B cell (primary cell): ENCODE measurements at regions not wholly inside any gene's neighbourhood (a gene's known extent, or its start where the extent isn't known, plus 50 kb on each side); places are given as distances from the start of the nearest gene placed in this dataset.

Experiments used
- ATAC-seq: fragments of 200-7000 bp; cut with Tn5 transposase; one replicate; pipeline ENCODE4 v1.10.0; 2021; ENCODE audit warnings: low read depth, mild to moderate bottlenecking, moderate number of reproducible peaks, moderate library complexity
- CTCF ChIA-PET: fragments of 350-600 bp; sonication (Branson Sonifier 250); formaldehyde crosslinking; loops from one replicate; lab custom pipeline; 2021; ENCODE audit warnings: antibody characterized with exemption, inconsistent platforms; lab: Charles Lee
- POLR2A ChIA-PET: fragments of 350-600 bp; sonication (Branson Sonifier 250); formaldehyde crosslinking; loops from one replicate; lab custom pipeline; 2021; ENCODE audit warnings: antibody characterized with exemption; lab: Charles Lee
- DNase-seq: peaks from one replicate; pipeline ENCODE4 v3.0.0; 2013
- H2AFZ ChIP-seq: 2 replicates; pipeline ENCODE4 v1.6.1; 2012; ENCODE audit warnings: mild to moderate bottlenecking, low read depth, low read length; ENCODE audit not compliant: insufficient read depth, poor library complexity, severe bottlenecking
- H3K27ac ChIP-seq, 2 donors: 1 replicate in 1 of 2; 2 replicates in 1 of 2; pipeline ENCODE4 v1.5.1; 2012 to 2013; ENCODE audit warnings: low read length in 2 of 2, mild to moderate bottlenecking in 2 of 2, moderate library complexity in 1 of 2
- H3K27me3 ChIP-seq, 4 experiments: fragments of 200-600 bp in 1 of 4; sonication (generic) in 1 of 4; replicated peaks in 1 of 4; 1 replicate in 2 of 4; 2 replicates in 2 of 4; pipeline versions ENCODE4 v1.6.1 to v1.7.0; 2013 to 2016; ENCODE audit warnings: low read length in 3 of 4, mild to moderate bottlenecking in 2 of 4, mixed read lengths in 1 of 4, moderate library complexity in 1 of 4; ENCODE audit not compliant: insufficient read depth in 4 of 4, control insufficient read depth in 3 of 4; ENCODE audit errors: control extremely low read depth in 1 of 4
- H3K36me3 ChIP-seq, 2 experiments: replicated peaks in 1 of 2; 1 replicate in 1 of 2; 2 replicates in 1 of 2; pipeline versions ENCODE4 v1.6.1 to v1.7.1; 2013; ENCODE audit warnings: low read length in 1 of 2; ENCODE audit not compliant: insufficient read depth in 2 of 2, control insufficient read depth in 1 of 2; ENCODE audit errors: control extremely low read depth in 1 of 2, extremely low read depth in 1 of 2
- H3K4me1 ChIP-seq, 2 donors: fragments of 200-600 bp in 1 of 2; sonication (generic) in 1 of 2; 1 replicate in 1 of 2; 2 replicates in 1 of 2; pipeline versions ENCODE4 v1.5.1 to v1.6.1; 2013 to 2017; ENCODE audit warnings: low read length in 2 of 2; ENCODE audit not compliant: control insufficient read depth in 2 of 2, insufficient read depth in 2 of 2
- H3K4me2 ChIP-seq: replicated peaks from 2 replicates; pipeline ENCODE3; 2012; ENCODE audit warnings: mild to moderate bottlenecking, low read depth, low read length; ENCODE audit not compliant: poor library complexity, severe bottlenecking
- H3K4me3 ChIP-seq, 5 experiments: fragments of 200-600 bp in 1 of 5; sonication (generic) in 1 of 5; 1 replicate in 3 of 5; 2 replicates in 2 of 5; pipeline versions ENCODE4 v1.5.1 to v1.7.0; 2011 to 2016; ENCODE audit warnings: low read length in 4 of 5, mild to moderate bottlenecking in 4 of 5, low read depth in 2 of 5, control low read depth in 1 of 5, moderate library complexity in 1 of 5; ENCODE audit not compliant: insufficient read depth in 1 of 5; ENCODE audit errors: control extremely low read depth in 1 of 5, extremely low read depth in 1 of 5
- H3K79me2 ChIP-seq: fragments of 200-600 bp; sonication (generic); one replicate; pipeline ENCODE4 v1.6.0; 2016; ENCODE audit warnings: low read length; ENCODE audit not compliant: control insufficient read depth, insufficient read depth
- H3K9ac ChIP-seq: fragments of 200-600 bp; sonication (generic); 2 replicates; pipeline ENCODE4 v1.6.1; 2017; ENCODE audit warnings: mild to moderate bottlenecking, low read length, moderate library complexity
- H3K9me3 ChIP-seq, 3 donors: one replicate each; pipeline versions ENCODE4 v1.6.1 to v1.7.1; 2013; ENCODE audit warnings: low read length in 2 of 3; ENCODE audit not compliant: control insufficient read depth in 2 of 3, insufficient read depth in 1 of 3; ENCODE audit errors: control extremely low read depth in 1 of 3
- H4K20me1 ChIP-seq: 2 replicates; pipeline ENCODE4 v1.6.0; 2012; ENCODE audit warnings: mild to moderate bottlenecking, low read length; ENCODE audit not compliant: insufficient read depth, control insufficient read depth, poor library complexity, severe bottlenecking
- H3K27ac Mint-ChIP-seq: one replicate; pipeline ENCODE4 v1.8.0; 2021; ENCODE audit warnings: mixed read lengths
- H3K27me3 Mint-ChIP-seq: one replicate; pipeline ENCODE4 v1.8.0; 2021; ENCODE audit warnings: mixed read lengths
- H3K4me1 Mint-ChIP-seq: one replicate; pipeline ENCODE4 v1.8.0; 2021; ENCODE audit warnings: mixed read lengths
- H3K4me3 Mint-ChIP-seq: one replicate; pipeline ENCODE4 v1.8.0; 2021; ENCODE audit warnings: mixed read lengths
- H3K9me3 Mint-ChIP-seq: one replicate; pipeline ENCODE4 v1.8.0; 2022; ENCODE audit warnings: mixed read lengths; ENCODE audit not compliant: insufficient read depth
- EZH2 ChIP-seq: IDR thresholded peaks from 2 replicates; pipeline ENCODE4 v1.6.1; 2012; ENCODE audit warnings: borderline replicate concordance, low read depth, mild to moderate bottlenecking, moderate library complexity, low read length; ENCODE audit not compliant: insufficient read depth, poor library complexity, severe bottlenecking
- WGBS: methylation state at CpG from one replicate; pipeline ENCODE4 v1.1.5; 2013; ENCODE audit warnings: missing lambda C conversion rate; ENCODE audit not compliant: insufficient coverage; 5-methylcytosine and 5-hydroxymethylcytosine counted together
- intact Hi-C: fragments of 100-400 bp; cut with micrococcal nuclease; formaldehyde crosslinking; loops from one replicate; pipeline ENCODE4 v1.10.0; 2022
- TF ChIP-seq, protein P1 (sequence below): fragments of 200-600 bp; IDR thresholded peaks from one replicate; pipeline ENCODE4 v1.8.0; 2022; ENCODE audit warnings: antibody characterized with exemption, mild to moderate bottlenecking

- H3K27me3 ChIP-seq, result no peaks in the 10 kb centered on the region
- ATAC-seq (no peak), DNase-seq (no peak)
- H3K9me3 Mint-ChIP-seq, result no peaks in the 10 kb centered on the region
- H3K9me3 ChIP-seq, result no peaks in the 10 kb centered on the region
- no peak for TF ChIP-seq EZH2
- TF ChIP-seq, protein P1, sequence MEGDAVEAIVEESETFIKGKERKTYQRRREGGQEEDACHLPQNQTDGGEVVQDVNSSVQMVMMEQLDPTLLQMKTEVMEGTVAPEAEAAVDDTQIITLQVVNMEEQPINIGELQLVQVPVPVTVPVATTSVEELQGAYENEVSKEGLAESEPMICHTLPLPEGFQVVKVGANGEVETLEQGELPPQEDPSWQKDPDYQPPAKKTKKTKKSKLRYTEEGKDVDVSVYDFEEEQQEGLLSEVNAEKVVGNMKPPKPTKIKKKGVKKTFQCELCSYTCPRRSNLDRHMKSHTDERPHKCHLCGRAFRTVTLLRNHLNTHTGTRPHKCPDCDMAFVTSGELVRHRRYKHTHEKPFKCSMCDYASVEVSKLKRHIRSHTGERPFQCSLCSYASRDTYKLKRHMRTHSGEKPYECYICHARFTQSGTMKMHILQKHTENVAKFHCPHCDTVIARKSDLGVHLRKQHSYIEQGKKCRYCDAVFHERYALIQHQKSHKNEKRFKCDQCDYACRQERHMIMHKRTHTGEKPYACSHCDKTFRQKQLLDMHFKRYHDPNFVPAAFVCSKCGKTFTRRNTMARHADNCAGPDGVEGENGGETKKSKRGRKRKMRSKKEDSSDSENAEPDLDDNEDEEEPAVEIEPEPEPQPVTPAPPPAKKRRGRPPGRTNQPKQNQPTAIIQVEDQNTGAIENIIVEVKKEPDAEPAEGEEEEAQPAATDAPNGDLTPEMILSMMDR, result no peak
- no peak overlapping the region for H3K4me3 Mint-ChIP-seq
- no peak overlapping the region for H3K9ac ChIP-seq
- WGBS, result no CpG with 5 or more reads among the region's 3 CpGs
- H3K27ac Mint-ChIP-seq, result no peak overlapping the region
- no peaks in the 10 kb centered on the region for H3K36me3 ChIP-seq
- no peaks in the 10 kb centered on the region for H3K27me3 Mint-ChIP-seq
- H2AFZ ChIP-seq, result no peak overlapping the region
- ChIA-PET CTCF (no interaction called here), POLR2A (no interaction called here)
- intact Hi-C loops, result no loop called here
- H3K4me2 ChIP-seq, result no peak overlapping the region
- no peaks in the 10 kb centered on the region for H3K79me2 ChIP-seq
- no peaks in the 10 kb centered on the region for H3K4me1 ChIP-seq
- no peak overlapping the region for H3K27ac ChIP-seq
- no peaks in the 10 kb centered on the region for H3K4me1 Mint-ChIP-seq
- H4K20me1 ChIP-seq, result no peaks in the 10 kb centered on the region
- no peak overlapping the region for H3K4me3 ChIP-seq
These were observed 268.1 kb downstream of the PLOD2 start for GRCh38 chr3:145892869-145893268.

DNA sequence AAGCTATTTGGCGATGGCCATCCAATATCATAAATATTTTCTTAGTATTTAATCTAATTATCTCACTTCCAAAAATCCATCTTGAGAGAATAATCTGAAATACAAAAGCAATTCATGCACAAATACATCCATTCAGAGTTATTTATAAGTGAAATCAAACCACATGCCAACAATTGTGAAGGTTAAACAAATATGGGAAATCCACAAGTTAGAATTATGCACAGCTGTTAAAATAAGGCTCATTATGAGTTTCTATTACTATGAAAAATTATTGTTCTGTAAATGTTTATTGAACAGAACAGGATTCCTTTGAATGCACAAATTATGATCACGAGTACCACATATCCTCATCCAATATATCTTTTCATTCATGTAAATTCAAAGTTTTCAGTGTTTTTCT lies 267.7 kb downstream of the PLOD2 start:
- H3K4me1 ChIP-seq, result no peaks in the 10 kb centered on the region
- no peaks in the 10 kb centered on the region for H3K4me1 Mint-ChIP-seq
- H3K4me2 ChIP-seq, result no peak overlapping the region
- no peaks in the 10 kb centered on the region for H3K27me3 Mint-ChIP-seq
- DNase-seq (no peak), ATAC-seq (no peak)
- intact Hi-C loops, result no loop called here
- H3K9me3 Mint-ChIP-seq, result no peaks in the 10 kb centered on the region
- no peak overlapping the region for H3K4me3 ChIP-seq
- no peaks in the 10 kb centered on the region for H3K79me2 ChIP-seq
- no peaks in the 10 kb centered on the region for H4K20me1 ChIP-seq
- no peak overlapping the region for H2AFZ ChIP-seq
- POLR2A ChIA-PET, result no interaction called here
- WGBS, result no CpG with 5 or more reads among the region's 2 CpGs
- TF ChIP-seq, protein P1, result no peak
- TF ChIP-seq EZH2, result no peak
- H3K27me3 ChIP-seq, result no peaks in the 10 kb centered on the region
- no peak overlapping the region for H3K4me3 Mint-ChIP-seq
- no peak overlapping the region for H3K27ac Mint-ChIP-seq
- no peaks in the 10 kb centered on the region for H3K9me3 ChIP-seq
- H3K36me3 ChIP-seq, result no peaks in the 10 kb centered on the region
- H3K27ac ChIP-seq, result no peak overlapping the region
- H3K9ac ChIP-seq, result no peak overlapping the region
- CTCF ChIA-PET, result no interaction called here
